Neural crest cell (in vitro differentiated cells): ENCODE measurements at regions not wholly inside any gene's neighbourhood (a gene's known extent, or its start where the extent isn't known, plus 50 kb on each side); places are given as distances from the start of the nearest gene placed in this dataset.

Experiments
- DNase-seq: peaks from one replicate; pipeline ENCODE4 v3.0.0; 2021; ENCODE audit warnings: low read depth, mixed read lengths, low spot score
- H3K27ac Mint-ChIP-seq: one replicate; pipeline ENCODE4 v1.8.0; 2021; ENCODE audit warnings: mild to moderate bottlenecking, mixed read lengths; ENCODE audit not compliant: unreplicated experiment
- H3K27me3 Mint-ChIP-seq: 2 replicates; pipeline ENCODE4 v1.8.0; 2021; ENCODE audit warnings: low read depth, mild to moderate bottlenecking, mixed read lengths
- H3K36me3 Mint-ChIP-seq: 2 replicates; pipeline ENCODE4 v1.8.0; 2021; ENCODE audit warnings: low read depth, mild to moderate bottlenecking, mixed read lengths
- H3K4me1 Mint-ChIP-seq: 2 replicates; pipeline ENCODE4 v1.8.0; 2021; ENCODE audit warnings: mixed read lengths
- H3K4me3 Mint-ChIP-seq: one replicate; pipeline ENCODE4 v1.8.0; 2021; ENCODE audit warnings: mild to moderate bottlenecking, mixed read lengths
- H3K9me3 Mint-ChIP-seq: 2 replicates; pipeline ENCODE4 v1.8.0; 2021; ENCODE audit warnings: mixed read lengths
- TF ChIP-seq, protein P1 (sequence below): fragments of 200-600 bp; sonication (generic); conservative IDR thresholded peaks from 2 replicates; pipeline ENCODE4 v1.5.0; 2021; ENCODE audit warnings: antibody characterized with exemption, mild to moderate bottlenecking

DNA sequence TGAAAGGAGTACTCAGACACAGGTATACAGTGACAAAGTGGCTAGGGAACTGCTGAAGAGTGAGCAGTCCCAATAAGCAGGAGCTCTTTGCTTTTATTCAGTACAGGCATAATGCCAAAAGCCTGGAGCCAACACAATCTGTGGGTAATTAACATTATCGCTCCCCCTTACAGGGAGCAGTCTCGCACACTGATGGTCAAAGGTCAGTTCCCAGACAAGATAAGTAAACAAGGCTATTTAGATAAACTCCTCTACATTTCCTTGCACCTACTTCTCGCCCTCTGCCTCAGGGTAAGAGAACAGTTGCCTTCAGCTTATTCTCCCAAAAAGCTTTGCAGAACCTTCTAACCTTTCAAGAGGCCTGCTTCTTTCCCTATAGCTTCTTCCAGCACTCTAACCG, 73.9 kb upstream of the TAF9B start:
- Mint-ChIP-seq H3K9me3 (peaks cover 24% of the 10 kb centered on the region), H3K27me3 (no peaks in the 10 kb centered on the region), H3K4me1 (no peaks in the 10 kb centered on the region), H3K36me3 (no peaks in the 10 kb centered on the region), H3K4me3 (no peak overlapping the region), H3K27ac (no peak overlapping the region)
- TF ChIP-seq, protein P1, sequence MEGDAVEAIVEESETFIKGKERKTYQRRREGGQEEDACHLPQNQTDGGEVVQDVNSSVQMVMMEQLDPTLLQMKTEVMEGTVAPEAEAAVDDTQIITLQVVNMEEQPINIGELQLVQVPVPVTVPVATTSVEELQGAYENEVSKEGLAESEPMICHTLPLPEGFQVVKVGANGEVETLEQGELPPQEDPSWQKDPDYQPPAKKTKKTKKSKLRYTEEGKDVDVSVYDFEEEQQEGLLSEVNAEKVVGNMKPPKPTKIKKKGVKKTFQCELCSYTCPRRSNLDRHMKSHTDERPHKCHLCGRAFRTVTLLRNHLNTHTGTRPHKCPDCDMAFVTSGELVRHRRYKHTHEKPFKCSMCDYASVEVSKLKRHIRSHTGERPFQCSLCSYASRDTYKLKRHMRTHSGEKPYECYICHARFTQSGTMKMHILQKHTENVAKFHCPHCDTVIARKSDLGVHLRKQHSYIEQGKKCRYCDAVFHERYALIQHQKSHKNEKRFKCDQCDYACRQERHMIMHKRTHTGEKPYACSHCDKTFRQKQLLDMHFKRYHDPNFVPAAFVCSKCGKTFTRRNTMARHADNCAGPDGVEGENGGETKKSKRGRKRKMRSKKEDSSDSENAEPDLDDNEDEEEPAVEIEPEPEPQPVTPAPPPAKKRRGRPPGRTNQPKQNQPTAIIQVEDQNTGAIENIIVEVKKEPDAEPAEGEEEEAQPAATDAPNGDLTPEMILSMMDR: no peak
- DNase-seq: no peak

DNA sequence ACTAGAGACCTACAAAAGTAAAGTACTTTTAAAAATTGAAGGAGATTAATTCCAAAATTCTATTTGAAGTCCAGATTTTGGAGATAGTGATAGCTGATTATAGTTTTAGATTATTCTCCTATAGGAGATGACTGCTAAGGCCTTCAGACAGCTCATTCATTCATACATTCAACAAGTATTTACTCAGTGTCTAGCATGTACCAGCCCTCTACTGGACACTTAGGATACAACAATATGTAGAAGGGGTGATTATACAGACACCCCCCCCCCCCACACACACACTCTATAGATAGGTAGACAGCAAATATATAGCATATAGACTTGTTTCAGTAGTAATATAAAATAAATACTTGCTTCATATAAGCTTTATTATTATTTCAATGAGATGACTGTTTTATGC, 60.4 kb upstream of the TAF9B start:
- TF ChIP-seq, protein P1: peak; percentile 47
- H3K36me3 Mint-ChIP-seq: no peaks in the 10 kb centered on the region

More for the DNA sequence above, 60.4 kb upstream of the TAF9B start:
- H3K4me1 Mint-ChIP-seq: no peaks in the 10 kb centered on the region
- H3K27me3 Mint-ChIP-seq: no peaks in the 10 kb centered on the region
- no peak overlapping the region for H3K4me3 Mint-ChIP-seq
- no peak for DNase-seq
- no peak overlapping the region for H3K27ac Mint-ChIP-seq
- H3K9me3 Mint-ChIP-seq: peaks cover 3% of the 10 kb centered on the region
